K562 (cell line): ENCODE measurements at regions not wholly inside any gene's neighbourhood (a gene's known extent, or its start where the extent isn't known, plus 50 kb on each side); places are given as distances from the start of the nearest gene placed in this dataset.
A peak's percentile ranks its signal among the peaks of the same experiment; 100 is the strongest.

Experiments used
- ATAC-seq: fragments of 200-7000 bp; cut with Tn5 transposase; 3 replicates; pipeline ENCODE4 v1.9.1; 2020; ENCODE audit warnings: moderate library complexity
- BruUV-seq: library from RNA; stranded (reverse); fragments of 400-500 nt; replicated peaks from 2 replicates; lab custom pipeline; 2021; lab: Mats Ljungman, UMichigan
- CTCF ChIA-PET: fragments of 300-600 bp; formaldehyde crosslinking; extraction: SDS; loops from one replicate; lab custom pipeline; 2021; ENCODE audit warnings: low intra/inter-chr PET ratio; lab: Yijun Ruan, JAX
- POLR2A ChIA-PET: fragments of 300-600, 350-650 bp; sonication (Branson Sonifier 250); formaldehyde crosslinking; extraction: SDS; loops from one replicate; lab custom pipeline; 2021; ENCODE audit warnings: antibody characterized with exemption, inconsistent platforms; lab: Yijun Ruan, JAX
- DNase-seq, 4 experiments: peaks; one replicate each; pipeline versions ENCODE4 v3.0.0 to v3.0.0-alpha.2; 2011 to 2018; ENCODE audit warnings: low spot score in 3 of 4, mixed read lengths in 3 of 4; ENCODE audit errors: extremely low read depth in 1 of 4
- FAIRE-seq: peaks from 2 replicates; lab custom pipeline; 2011; peaks lifted over from hg19 to GRCh38; lab: Jason Lieb, UNC
- H2AFZ ChIP-seq: 2 replicates; pipeline ENCODE4 v1.6.0; 2011; ENCODE audit warnings: low read depth, low read length, control low read depth, inconsistent platforms
- H3K27ac ChIP-seq: fragments of 200-600 bp; 3 replicates; pipeline ENCODE4 v1.8.0; 2011; ENCODE audit warnings: low read depth, mild to moderate bottlenecking, control low read depth, inconsistent platforms, low read length, moderate library complexity, mixed read lengths; ENCODE audit errors: extremely low read depth
- H3K27me3 ChIP-seq, 2 experiments: fragments of 300-600 bp in 1 of 2; 2 replicates in 1 of 2; 3 replicates in 1 of 2; pipeline versions ENCODE4 v1.6.0 to v1.8.0; 2011; ENCODE audit warnings: inconsistent platforms in 2 of 2, low read length in 2 of 2, mild to moderate bottlenecking in 1 of 2, mixed read lengths in 1 of 2, moderate library complexity in 1 of 2; ENCODE audit not compliant: control insufficient read depth in 2 of 2, insufficient read depth in 2 of 2
- H3K36me3 ChIP-seq: fragments of 300-600 bp; 3 replicates; pipeline ENCODE4 v1.8.0; 2011; ENCODE audit warnings: mild to moderate bottlenecking, low read length, inconsistent platforms; ENCODE audit not compliant: control insufficient read depth, insufficient read depth
- H3K4me1 ChIP-seq, 2 experiments: fragments of 200-600 bp in 1 of 2; replicated peaks in 1 of 2; 2 replicates in 1 of 2; 3 replicates in 1 of 2; pipeline versions ENCODE4 v1.5.1 to v1.8.0; 2011; ENCODE audit warnings: inconsistent platforms in 2 of 2, low read length in 2 of 2, mild to moderate bottlenecking in 1 of 2, mixed read lengths in 1 of 2, moderate library complexity in 1 of 2; ENCODE audit not compliant: control insufficient read depth in 2 of 2, insufficient read depth in 2 of 2
- H3K4me2 ChIP-seq: 2 replicates; pipeline ENCODE4 v1.6.1; 2011; ENCODE audit warnings: low read length, control low read depth, inconsistent platforms, mixed read lengths; ENCODE audit not compliant: insufficient read depth
- H3K4me3 ChIP-seq: fragments of 200-600 bp; sonication (generic), shearing (Covaris generic); 2 replicates; pipeline ENCODE4 v1.5.1; 2016; ENCODE audit warnings: control low read depth, inconsistent platforms
- H3K79me2 ChIP-seq: fragments of 200-600 bp; 3 replicates; pipeline ENCODE4 v1.8.0; 2011; ENCODE audit warnings: low read length, inconsistent platforms; ENCODE audit not compliant: control insufficient read depth, insufficient read depth
- H3K9ac ChIP-seq, 2 experiments: 2 replicates each; pipeline versions ENCODE4 v1.6.0 to v1.6.1; 2011; ENCODE audit warnings: low read depth in 2 of 2, low read length in 2 of 2, control low read depth in 1 of 2, inconsistent platforms in 1 of 2, mild to moderate bottlenecking in 1 of 2, mixed read lengths in 1 of 2; ENCODE audit not compliant: insufficient read depth in 1 of 2
- H3K9me1 ChIP-seq: one replicate; pipeline ENCODE4 v1.6.0; 2011; ENCODE audit warnings: inconsistent platforms, mild to moderate bottlenecking, low read length, moderate library complexity; ENCODE audit not compliant: control insufficient read depth, insufficient read depth
- H3K9me3 ChIP-seq: replicated peaks from 2 replicates; pipeline ENCODE4 v1.5.1; 2011; ENCODE audit warnings: low read depth, low read length, inconsistent platforms; ENCODE audit not compliant: control insufficient read depth, insufficient read depth
- H4K20me1 ChIP-seq: replicated peaks from 2 replicates; pipeline ENCODE4 v1.6.1; 2011; ENCODE audit warnings: low read length, inconsistent platforms, mixed read lengths; ENCODE audit not compliant: control insufficient read depth, insufficient read depth
- ETV5 ChIP-seq: sonication (generic); formaldehyde crosslinking; IDR thresholded peaks from 2 replicates; pipeline ENCODE4 v1.4.0; 2020; ENCODE audit warnings: low read depth, mild to moderate bottlenecking, missing genetic modification reagents
- PHB2 ChIP-seq: fragments of 450-650 bp; IDR thresholded peaks from 2 replicates; pipeline ENCODE4 v1.6.1; 2017; ENCODE audit warnings: low read depth
- PRDM10 ChIP-seq: fragments of 450-650 bp; IDR thresholded peaks from 2 replicates; pipeline ENCODE4 v1.6.1; 2018; ENCODE audit not compliant: partially characterized antibody
- WGBS: fragments of 100-300 bp; shearing (Covaris generic); methylation state at CpG from one replicate; pipeline ENCODE4 v1.1.6; 2016; ENCODE audit warnings: low coverage, mixed read lengths; ENCODE audit not compliant: insufficient coverage; ENCODE audit errors: missing lambda C conversion rate; 5-methylcytosine and 5-hydroxymethylcytosine counted together
- in situ Hi-C: fragments of 300-500 bp; cut with MboI; formaldehyde crosslinking; loops from 4 replicates; pipeline ENCODE4 v1.15.0; 2018; ENCODE audit warnings: inconsistent platforms, mixed read lengths
- intact Hi-C: fragments of 100-400 bp; cut with micrococcal nuclease; formaldehyde crosslinking; loops from 2 replicates; pipeline ENCODE4 v1.14.2; 2022
- TF ChIP-seq, protein P1 (sequence below), 3 experiments: fragments of 200-800 bp in 1 of 3; fragments of 250-450 bp in 1 of 3; fragments of 450-650 bp in 1 of 3; sonication (Bioruptor Pico) in 1 of 3; sonication (Bioruptor generic) in 1 of 3; formaldehyde crosslinking in 1 of 3; IDR thresholded peaks; 2 replicates each; pipeline versions ENCODE4 v1.6.1 to v1.8.0; 2016 to 2022; ENCODE audit warnings: mild to moderate bottlenecking in 2 of 3, missing genetic modification characterization in 2 of 3, missing compliant biosample characterization in 1 of 3, moderate library complexity in 1 of 3

DNA sequence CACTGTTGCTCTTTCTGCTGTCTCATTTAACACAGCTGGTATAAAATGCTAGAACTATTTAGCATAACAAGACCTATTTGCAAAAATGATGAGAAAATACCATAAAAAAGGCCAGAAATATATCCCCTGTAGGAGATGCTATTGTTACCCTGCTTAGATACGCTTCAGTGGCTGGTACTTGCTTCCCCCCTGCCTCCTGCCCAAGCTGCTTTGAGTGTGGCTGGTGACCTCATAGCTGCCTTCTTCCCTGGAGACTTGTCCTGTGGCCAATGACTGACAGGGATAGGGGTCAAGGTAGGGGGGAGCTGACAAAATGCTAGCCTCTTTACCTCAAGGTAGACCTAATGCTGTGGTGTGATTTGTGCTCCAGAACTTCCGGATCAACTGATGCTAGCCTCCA is 150.2 kb upstream of the ZEB2 start (continued):
- TF ChIP-seq, protein P1, sequence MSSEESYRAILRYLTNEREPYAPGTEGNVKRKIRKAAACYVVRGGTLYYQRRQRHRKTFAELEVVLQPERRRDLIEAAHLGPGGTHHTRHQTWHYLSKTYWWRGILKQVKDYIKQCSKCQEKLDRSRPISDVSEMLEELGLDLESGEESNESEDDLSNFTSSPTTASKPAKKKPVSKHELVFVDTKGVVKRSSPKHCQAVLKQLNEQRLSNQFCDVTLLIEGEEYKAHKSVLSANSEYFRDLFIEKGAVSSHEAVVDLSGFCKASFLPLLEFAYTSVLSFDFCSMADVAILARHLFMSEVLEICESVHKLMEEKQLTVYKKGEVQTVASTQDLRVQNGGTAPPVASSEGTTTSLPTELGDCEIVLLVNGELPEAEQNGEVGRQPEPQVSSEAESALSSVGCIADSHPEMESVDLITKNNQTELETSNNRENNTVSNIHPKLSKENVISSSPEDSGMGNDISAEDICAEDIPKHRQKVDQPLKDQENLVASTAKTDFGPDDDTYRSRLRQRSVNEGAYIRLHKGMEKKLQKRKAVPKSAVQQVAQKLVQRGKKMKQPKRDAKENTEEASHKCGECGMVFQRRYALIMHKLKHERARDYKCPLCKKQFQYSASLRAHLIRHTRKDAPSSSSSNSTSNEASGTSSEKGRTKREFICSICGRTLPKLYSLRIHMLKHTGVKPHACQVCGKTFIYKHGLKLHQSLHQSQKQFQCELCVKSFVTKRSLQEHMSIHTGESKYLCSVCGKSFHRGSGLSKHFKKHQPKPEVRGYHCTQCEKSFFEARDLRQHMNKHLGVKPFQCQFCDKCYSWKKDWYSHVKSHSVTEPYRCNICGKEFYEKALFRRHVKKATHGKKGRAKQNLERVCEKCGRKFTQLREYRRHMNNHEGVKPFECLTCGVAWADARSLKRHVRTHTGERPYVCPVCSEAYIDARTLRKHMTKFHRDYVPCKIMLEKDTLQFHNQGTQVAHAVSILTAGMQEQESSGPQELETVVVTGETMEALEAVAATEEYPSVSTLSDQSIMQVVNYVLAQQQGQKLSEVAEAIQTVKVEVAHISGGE (CRISPR knock-in tag; IDR thresholded peaks at IDR 0.05), result no peak
- TF ChIP-seq ETV5 (CRISPR knock-in tag), result no peak

- Histone ChIP-seq H3K36me3 (no peaks in the 10 kb centered on the region), H3K9me1 (no peaks in the 10 kb centered on the region), H3K9ac (no peak overlapping the region), H3K9me3 (no peaks in the 10 kb centered on the region), H3K4me3 (no peak overlapping the region), H3K79me2 (no peaks in the 10 kb centered on the region), H4K20me1 (no peaks in the 10 kb centered on the region), H2AFZ (no peak overlapping the region), H3K27ac (no peak overlapping the region), H3K27me3 (no peaks in the 10 kb centered on the region), H3K4me2 (no peak overlapping the region), H3K4me1 (peaks cover 0 to 5% of the 10 kb centered on the region in 2 experiments; a peak in 2 of 5 replicates)
- ATAC-seq (no peak), DNase-seq (no peak), FAIRE-seq (no peak)
- POLR2A ChIA-PET, result interaction anchor here (1.5 to 2.3 kb wide), 2 partner anchors 8 to 12 kb away, joined by 4 to 6 read pairs; no protein-coding TSS in a partner anchor
- no TSS peak for BruUV-seq
- TF ChIP-seq PRDM10 (peak; percentile 93), PHB2 (no peak)
- CTCF ChIA-PET, result no interaction called here
- in situ Hi-C loops (no loop called here), intact Hi-C loops (no loop called here)
- WGBS, result 60% methylated on average over 7 of the region's 7 CpGs
Observed at GRCh38 chr2:144669196-144669987, 149.5 kb upstream of the ZEB2 start.
